Limb (tissue), 2 donors: ENCODE measurements at regions not wholly inside any gene's neighbourhood (a gene's known extent, or its start where the extent isn't known, plus 50 kb on each side); places are given as distances from the start of the nearest gene placed in this dataset.
"Not testable (repeated sequence)": the region's sequence is repeated elsewhere in the genome, so short reads cannot be mapped to it uniquely, and the experiment has no call there.

Experiments used
- DNase-seq, 2 donors: peaks; one replicate each; pipeline ENCODE4 v3.0.0-alpha.2; 2016; ENCODE audit errors: extremely low spot score in 2 of 2

- DNase-seq: no peak
Measured at GRCh38 chr5:44051591-44051990, 337.6 kb downstream of the FGF10 start.

- DNase-seq: no peak
Measured at GRCh38 chr5:44048276-44048984, 340.8 kb downstream of the FGF10 start.

- no peak for DNase-seq
Measured at GRCh38 chr5:44046619-44047364, 342.4 kb downstream of the FGF10 start.

- not testable (repeated sequence) for DNase-seq
Measured at GRCh38 chr5:44044549-44044948, 344.7 kb downstream of the FGF10 start.

GRCh38 chr5:44028226-44028625, 361.0 kb downstream of the FGF10 start:
- no peak for DNase-seq

GRCh38 chr5:44022622-44023021, 366.6 kb downstream of the FGF10 start:
- DNase-seq: no peak

GRCh38 chr5:44011518-44011917, 377.7 kb downstream of the FGF10 start:
- DNase-seq: no peak

DNA sequence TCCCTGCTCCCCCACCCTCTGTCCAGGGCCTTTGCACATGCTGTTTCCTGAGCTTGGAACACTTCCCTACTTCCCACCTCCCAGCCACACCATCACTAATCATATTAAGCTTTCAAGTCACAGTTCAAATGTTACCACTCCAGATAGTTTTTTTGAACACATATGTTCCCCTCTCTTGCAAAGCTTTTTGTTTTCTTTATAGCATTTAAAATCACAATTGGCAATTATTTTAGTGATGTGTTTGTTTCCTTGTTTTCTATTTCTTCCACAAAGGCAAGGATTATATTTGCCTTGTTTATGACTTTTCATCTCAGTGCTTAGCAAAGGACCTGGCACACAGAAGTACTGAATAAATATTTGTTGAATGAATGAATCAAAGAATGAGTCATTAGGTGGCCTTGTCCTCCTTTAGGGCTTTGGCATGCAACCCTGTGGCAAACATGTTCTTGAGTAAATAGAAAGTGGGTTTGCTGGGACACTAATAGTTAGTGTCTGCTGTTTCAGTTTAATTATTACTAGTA, 386.8 kb downstream of the FGF10 start:
- no peak for DNase-seq

GRCh38 chr5:44001675-44002380, 387.4 kb downstream of the FGF10 start:
- DNase-seq: no peak

DNA sequence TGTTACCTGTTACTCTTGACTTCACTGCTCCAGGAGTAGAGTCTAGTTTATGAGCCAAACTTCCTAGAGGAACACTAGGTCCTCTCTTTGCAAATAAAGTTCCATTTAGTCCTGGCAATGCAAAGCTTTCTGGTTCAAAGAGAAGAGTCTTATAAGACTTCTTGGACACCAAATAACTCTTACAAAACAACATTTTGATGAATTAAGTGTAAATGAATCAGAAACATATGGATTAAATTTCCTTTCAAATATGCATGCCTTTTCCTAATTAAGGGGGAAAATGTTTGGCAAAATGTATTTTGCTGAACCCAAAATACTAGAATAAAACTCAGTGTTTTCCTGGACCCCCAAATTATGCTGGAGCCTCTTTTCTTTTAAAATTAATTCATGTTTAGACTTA, 388.0 kb downstream of the FGF10 start:
- DNase-seq: no peak

DNA sequence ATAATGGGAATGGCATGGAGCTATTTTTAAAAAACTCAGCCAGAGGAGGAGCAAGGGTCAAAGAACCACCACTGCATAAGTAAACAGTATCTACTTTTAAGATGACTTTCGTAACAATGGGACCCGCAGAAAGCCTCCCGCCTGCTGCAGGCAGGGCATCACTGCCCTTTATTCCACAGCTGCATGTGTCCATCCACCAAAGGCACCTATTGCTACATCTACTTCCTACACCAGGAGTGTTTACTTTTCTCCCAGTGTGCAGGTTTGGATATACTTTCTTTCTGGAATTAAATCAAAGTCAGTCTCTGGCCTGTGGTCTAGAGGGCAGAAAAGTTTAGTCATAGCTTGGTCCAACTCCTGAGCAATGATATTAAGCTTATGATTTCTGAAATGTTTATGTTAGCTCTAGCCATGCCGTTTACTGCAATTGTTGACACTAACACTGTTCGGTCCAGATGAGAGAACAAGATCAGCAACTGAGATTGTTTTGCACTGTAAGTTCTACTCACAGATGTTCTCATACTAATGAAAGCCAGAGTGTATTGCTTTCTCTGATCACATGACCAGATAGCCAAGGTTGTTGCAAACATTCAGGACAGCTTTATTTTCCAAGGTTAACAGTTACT, 391.5 kb downstream of the FGF10 start:
- DNase-seq: no peak

DNA sequence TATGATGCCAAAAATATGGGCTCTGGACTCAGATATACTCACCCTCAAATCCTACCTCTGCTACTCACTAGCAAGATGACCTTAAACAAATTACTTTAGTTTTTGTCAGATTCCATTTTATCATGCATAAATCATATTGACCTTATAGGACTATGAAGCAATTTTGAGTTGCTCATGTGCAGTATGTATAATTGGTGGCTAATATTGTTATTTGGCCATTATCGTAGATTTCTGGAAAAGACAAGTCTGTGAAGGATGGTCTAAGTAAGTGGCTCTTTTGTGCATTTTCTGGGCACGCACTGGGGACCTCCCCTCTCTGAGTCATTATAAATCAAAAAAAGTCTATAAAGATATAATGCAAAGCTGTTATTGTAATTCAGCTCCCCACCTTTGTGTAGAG, 393.0 kb downstream of the FGF10 start:
- no peak for DNase-seq

GRCh38 chr5:43994352-43994708, 391.4 kb downstream of the NNT start:
- no peak for DNase-seq

GRCh38 chr5:43993634-43994351, 390.8 kb downstream of the NNT start:
- no peak for DNase-seq

DNA sequence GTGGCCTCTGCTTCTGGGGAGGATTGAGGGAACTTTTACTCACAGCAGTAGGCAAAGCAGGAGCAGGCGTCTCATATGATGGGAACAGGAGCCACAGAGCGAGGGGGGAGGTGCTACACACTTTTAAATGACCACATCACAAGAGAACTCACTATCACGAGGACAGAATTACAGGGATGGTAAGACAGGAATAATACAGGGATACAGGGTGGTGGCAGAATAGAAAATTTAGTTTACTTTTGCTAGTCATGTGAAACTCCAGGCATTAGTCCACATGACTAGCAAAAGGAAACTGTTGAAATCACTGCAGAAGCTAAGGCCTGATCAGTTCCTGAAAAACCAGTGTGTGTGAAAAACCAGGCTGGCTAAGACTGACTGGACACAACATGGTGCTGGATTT, 382.4 kb downstream of the NNT start:
- no peak for DNase-seq

DNA sequence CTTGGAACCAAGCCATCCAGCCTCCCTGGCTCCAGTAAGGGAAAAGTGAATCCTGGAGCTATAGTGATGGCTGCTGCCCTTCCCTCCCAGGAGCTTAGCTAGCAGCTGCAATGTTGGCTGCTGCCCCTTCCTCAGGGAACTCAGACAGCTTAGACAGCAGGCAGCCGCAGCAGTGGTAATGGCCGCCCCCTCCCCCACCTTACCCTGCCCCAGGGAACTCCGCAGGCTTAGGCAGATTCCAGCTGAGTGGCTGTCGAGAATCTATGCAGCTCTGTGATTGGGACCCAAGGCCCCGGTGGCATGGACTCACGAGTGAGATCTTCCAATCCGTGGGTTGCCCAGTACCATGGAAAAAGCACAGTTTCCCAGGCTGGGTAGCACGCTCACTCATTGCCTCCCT, 378.6 kb downstream of the NNT start:
- no peak for DNase-seq

DNA sequence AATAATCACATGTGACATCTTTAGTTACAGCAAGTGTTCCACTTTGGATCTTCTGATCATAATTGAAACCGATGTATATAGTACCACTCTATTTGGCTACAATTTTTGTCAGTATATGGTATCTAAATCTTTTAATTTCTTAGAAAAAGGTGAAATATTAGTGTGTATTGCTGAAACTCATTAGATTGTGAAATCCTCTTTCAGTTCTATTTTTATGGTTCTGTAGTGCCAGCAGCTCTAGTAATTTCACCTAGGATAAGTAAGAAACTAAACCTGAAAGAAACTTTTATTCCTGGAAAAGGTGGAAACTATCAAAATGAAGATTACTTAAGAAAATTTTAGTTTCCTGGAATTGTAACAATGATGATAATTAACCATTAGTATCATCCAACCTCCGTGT, 370.9 kb downstream of the NNT start:
- no peak for DNase-seq

- DNase-seq: no peak
Measured at GRCh38 chr5:43973318-43973717, 370.3 kb downstream of the NNT start.

GRCh38 chr5:43967165-43967564, 364.2 kb downstream of the NNT start:
- DNase-seq: no peak

DNA sequence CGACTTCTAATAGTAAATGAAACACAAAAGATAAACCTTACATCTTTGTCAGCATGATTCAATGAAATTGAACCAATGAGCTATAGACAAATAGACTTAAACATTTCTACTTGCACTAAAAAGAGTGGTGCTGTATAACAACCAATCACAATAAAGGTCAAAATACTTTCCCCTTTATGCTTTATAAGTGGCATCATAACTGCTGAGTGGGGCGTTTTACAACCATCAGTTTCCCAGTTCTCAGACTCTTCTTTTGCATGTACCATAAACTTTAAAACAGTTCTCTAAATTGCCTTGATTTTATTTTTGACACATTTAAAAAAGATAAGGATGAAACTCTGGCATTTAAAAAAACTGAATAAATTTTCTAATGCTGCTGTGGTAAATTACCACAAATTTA, 356.2 kb downstream of the NNT start:
- DNase-seq: no peak

DNA sequence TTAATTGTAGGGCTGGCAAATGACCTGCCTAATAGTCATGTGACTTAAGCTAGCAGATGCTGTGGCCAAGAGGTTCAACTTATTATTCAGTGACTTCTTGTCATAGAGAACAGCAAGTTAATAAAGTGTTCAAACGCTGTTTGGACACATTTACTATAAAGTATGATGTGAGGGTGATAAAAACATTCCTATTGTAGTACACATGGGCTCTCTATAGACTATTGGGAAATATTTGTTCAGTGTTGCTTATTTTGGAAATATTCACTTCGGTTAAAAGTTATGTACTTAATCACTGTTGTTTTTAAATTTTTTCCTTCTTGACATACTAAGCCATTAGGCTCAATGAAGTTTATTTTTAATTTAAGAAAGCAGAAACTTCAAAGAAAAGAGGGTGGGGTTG, 345.0 kb downstream of the NNT start:
- no peak for DNase-seq
